Endothelial cell of umbilical vein (primary cell): ENCODE measurements at regions not wholly inside any gene's neighbourhood (a gene's known extent, or its start where the extent isn't known, plus 50 kb on each side); places are given as distances from the start of the nearest gene placed in this dataset.

ENCODE experiments used
- BruUV-seq: library from RNA; stranded (reverse); fragments of 400-500 nt; replicated peaks from 2 replicates; lab custom pipeline; 2021; lab: Mats Ljungman, UMichigan
- CTCF ChIA-PET: fragments of 300-600, 350-600 bp; sonication (Branson Sonifier 250); formaldehyde crosslinking; loops from one replicate; lab custom pipeline; 2021; ENCODE audit warnings: antibody characterized with exemption, inconsistent platforms; lab: Charles Lee
- POLR2A ChIA-PET: fragments of 300-600, 350-600 bp; sonication (Branson Sonifier 250); formaldehyde crosslinking; loops from one replicate; lab custom pipeline; 2021; ENCODE audit warnings: antibody characterized with exemption, inconsistent platforms; lab: Charles Lee
- DNase-seq: peaks from one replicate; pipeline ENCODE4 v3.0.0-alpha.2; 2011; ENCODE audit warnings: low read depth, low spot score
- FAIRE-seq: peaks from 2 replicates; lab custom pipeline; 2011; peaks lifted over from hg19 to GRCh38; lab: Jason Lieb, UNC
- H2AFZ ChIP-seq: 2 replicates; pipeline ENCODE4 v1.6.0; 2012; ENCODE audit warnings: low read depth, low read length, control low read depth, inconsistent platforms
- H3K27ac ChIP-seq: 2 replicates; pipeline ENCODE4 v1.5.1; 2011; ENCODE audit warnings: low read depth, mild to moderate bottlenecking, control low read depth, low read length, moderate library complexity; ENCODE audit not compliant: insufficient read depth
- H3K27me3 ChIP-seq, 2 experiments: 2 replicates each; pipeline versions ENCODE4 v1.6.0 to v1.6.1; 2011; ENCODE audit warnings: low read length in 2 of 2, mixed read lengths in 1 of 2; ENCODE audit not compliant: control insufficient read depth in 2 of 2, insufficient read depth in 2 of 2
- H3K36me3 ChIP-seq, 2 experiments: 2 replicates in 1 of 2; 3 replicates in 1 of 2; pipeline ENCODE4 v1.5.1; 2011; ENCODE audit warnings: low read length in 2 of 2, mild to moderate bottlenecking in 1 of 2, moderate library complexity in 1 of 2; ENCODE audit not compliant: control insufficient read depth in 2 of 2, insufficient read depth in 2 of 2; ENCODE audit errors: extremely low read depth in 1 of 2
- H3K4me1 ChIP-seq: 3 replicates; pipeline ENCODE4 v1.5.1; 2011; ENCODE audit warnings: mild to moderate bottlenecking, low read length; ENCODE audit not compliant: control insufficient read depth, insufficient read depth; ENCODE audit errors: extremely low read depth
- H3K4me2 ChIP-seq: 2 replicates; pipeline ENCODE4 v1.6.1; 2011; ENCODE audit warnings: low read length, control low read depth, mixed read lengths; ENCODE audit not compliant: insufficient read depth
- H3K4me3 ChIP-seq, 3 experiments: fragments of 200-600 bp in 1 of 3; sonication (generic), shearing (Covaris generic) in 1 of 3; replicated peaks in 1 of 3; 2 replicates each; pipeline ENCODE4 v1.5.1; 2011 to 2016; ENCODE audit warnings: control low read depth in 3 of 3, low read length in 3 of 3, mild to moderate bottlenecking in 2 of 3, inconsistent platforms in 1 of 3, low read depth in 1 of 3, moderate library complexity in 1 of 3; ENCODE audit not compliant: insufficient read depth in 1 of 3
- H3K79me2 ChIP-seq: 2 replicates; pipeline ENCODE4 v1.6.0; 2012; ENCODE audit warnings: low read length, inconsistent platforms; ENCODE audit not compliant: control insufficient read depth, insufficient read depth
- H3K9ac ChIP-seq: replicated peaks from 2 replicates; pipeline ENCODE3; 2011; ENCODE audit warnings: low read length, control low read depth; ENCODE audit not compliant: insufficient read depth; ENCODE audit errors: extremely low read depth
- H3K9me1 ChIP-seq: replicated peaks from 3 replicates; pipeline ENCODE4 v1.6.0; 2011; ENCODE audit warnings: mild to moderate bottlenecking, low read length; ENCODE audit not compliant: control insufficient read depth, insufficient read depth; ENCODE audit errors: extremely low read depth
- H3K9me3 ChIP-seq: replicated peaks from 2 replicates; pipeline ENCODE4 v1.5.1; 2012; ENCODE audit warnings: low read length, inconsistent platforms; ENCODE audit not compliant: control insufficient read depth, insufficient read depth
- H4K20me1 ChIP-seq: replicated peaks from 2 replicates; pipeline ENCODE3; 2011; ENCODE audit warnings: mild to moderate bottlenecking, low read length; ENCODE audit not compliant: control insufficient read depth, insufficient read depth; ENCODE audit errors: extremely low read depth
- EZH2 ChIP-seq: IDR thresholded peaks from 2 replicates; pipeline ENCODE4 v1.6.1; 2012; ENCODE audit warnings: borderline replicate concordance, low read depth, mild to moderate bottlenecking, moderate library complexity, low read length, inconsistent platforms; ENCODE audit not compliant: severe bottlenecking
- FOS ChIP-seq: IDR thresholded peaks from 2 replicates; pipeline ENCODE4 v1.6.1; 2011; ENCODE audit warnings: mild to moderate bottlenecking, low read length, moderate library complexity, borderline replicate concordance; ENCODE audit not compliant: insufficient read depth
- GATA2 ChIP-seq: IDR thresholded peaks from 2 replicates; pipeline ENCODE4 v1.7.0; 2011; ENCODE audit warnings: low read depth, mild to moderate bottlenecking, moderate library complexity, mixed read lengths, low read length; ENCODE audit not compliant: insufficient read length, insufficient read depth
- JUN ChIP-seq: IDR thresholded peaks from 2 replicates; pipeline ENCODE4 v1.6.1; 2011; ENCODE audit warnings: borderline replicate concordance, low read depth; ENCODE audit not compliant: insufficient read length, insufficient read depth
- MAX ChIP-seq: IDR thresholded peaks from 2 replicates; pipeline ENCODE4 v1.6.1; 2011; ENCODE audit not compliant: insufficient read depth, insufficient read length
- MYC ChIP-seq: IDR thresholded peaks from one replicate; pipeline ENCODE4 v1.6.1; 2011; ENCODE audit warnings: mild to moderate bottlenecking, low read depth, low read length
- POLR2A ChIP-seq: IDR thresholded peaks from 2 replicates; pipeline ENCODE4 v1.6.1; 2012; ENCODE audit warnings: low read depth, mild to moderate bottlenecking, control low read depth, low read length
- POLR2AphosphoS5 ChIP-seq: IDR thresholded peaks from 2 replicates; pipeline ENCODE4 v1.6.1; 2012; ENCODE audit warnings: low read depth, mild to moderate bottlenecking, control low read depth, low read length, moderate library complexity; ENCODE audit not compliant: insufficient read depth
- dilution Hi-C: fragments of 300-500 bp; cut with MboI; formaldehyde crosslinking; loops from one replicate; pipeline ENCODE4 v1.15.0; 2019; ENCODE audit warnings: low sequenced_read_pairs; ENCODE audit not compliant: extremely low pct_ligation_motif_present
- intact Hi-C: fragments of 100-400 bp; cut with micrococcal nuclease; formaldehyde crosslinking; loops from one replicate; pipeline ENCODE4 v1.10.0; 2022
- TF ChIP-seq, protein P1 (sequence below), 2 donors: IDR thresholded peaks; 1 replicate in 1 of 2; 2 replicates in 1 of 2; pipeline ENCODE4 v1.5.1; 2011; ENCODE audit warnings: low read length in 2 of 2, mild to moderate bottlenecking in 2 of 2, moderate library complexity in 2 of 2, control low read depth in 1 of 2, inconsistent platforms in 1 of 2, low read depth in 1 of 2; ENCODE audit not compliant: insufficient read depth in 1 of 2; ENCODE audit errors: extremely low read depth in 1 of 2

- FAIRE-seq: no peak
- POLR2A ChIA-PET: no interaction called here
These were observed 513.5 kb upstream of the GBE1 start for GRCh38 chr3:82274897-82275296.

More at GRCh38 chr3:82274897-82275296, 513.5 kb upstream of the GBE1 start:
- no peak for TF ChIP-seq MYC
- no peak for TF ChIP-seq FOS
- no peak for TF ChIP-seq MAX
- no peak for TF ChIP-seq EZH2
- no peak for TF ChIP-seq JUN
- no peak for TF ChIP-seq POLR2A
- TF ChIP-seq GATA2: no peak
- TF ChIP-seq, protein P1, sequence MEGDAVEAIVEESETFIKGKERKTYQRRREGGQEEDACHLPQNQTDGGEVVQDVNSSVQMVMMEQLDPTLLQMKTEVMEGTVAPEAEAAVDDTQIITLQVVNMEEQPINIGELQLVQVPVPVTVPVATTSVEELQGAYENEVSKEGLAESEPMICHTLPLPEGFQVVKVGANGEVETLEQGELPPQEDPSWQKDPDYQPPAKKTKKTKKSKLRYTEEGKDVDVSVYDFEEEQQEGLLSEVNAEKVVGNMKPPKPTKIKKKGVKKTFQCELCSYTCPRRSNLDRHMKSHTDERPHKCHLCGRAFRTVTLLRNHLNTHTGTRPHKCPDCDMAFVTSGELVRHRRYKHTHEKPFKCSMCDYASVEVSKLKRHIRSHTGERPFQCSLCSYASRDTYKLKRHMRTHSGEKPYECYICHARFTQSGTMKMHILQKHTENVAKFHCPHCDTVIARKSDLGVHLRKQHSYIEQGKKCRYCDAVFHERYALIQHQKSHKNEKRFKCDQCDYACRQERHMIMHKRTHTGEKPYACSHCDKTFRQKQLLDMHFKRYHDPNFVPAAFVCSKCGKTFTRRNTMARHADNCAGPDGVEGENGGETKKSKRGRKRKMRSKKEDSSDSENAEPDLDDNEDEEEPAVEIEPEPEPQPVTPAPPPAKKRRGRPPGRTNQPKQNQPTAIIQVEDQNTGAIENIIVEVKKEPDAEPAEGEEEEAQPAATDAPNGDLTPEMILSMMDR (IDR thresholded peaks at IDR 0.05; ENCODE audit: extremely low read depth in 1 of 2, insufficient read depth in 1 of 2, low read depth in 1 of 2, low read length in 2 of 2): no peak
- TF ChIP-seq POLR2AphosphoS5: no peak
- dilution Hi-C loops (no loop called here), intact Hi-C loops (no loop called here)
- no peaks in the 10 kb centered on the region for H3K4me1 ChIP-seq
- no TSS peak for BruUV-seq
- DNase-seq: no peak
- no peak overlapping the region for H3K27ac ChIP-seq
- CTCF ChIA-PET: no interaction called here
- no peaks in the 10 kb centered on the region for H3K27me3 ChIP-seq
- H2AFZ ChIP-seq: no peak overlapping the region
- no peak overlapping the region for H3K9ac ChIP-seq
- H4K20me1 ChIP-seq: no peaks in the 10 kb centered on the region
- no peaks in the 10 kb centered on the region for H3K36me3 ChIP-seq
- no peak overlapping the region for H3K4me3 ChIP-seq
- no peaks in the 10 kb centered on the region for H3K79me2 ChIP-seq
- no peak overlapping the region for H3K4me2 ChIP-seq
- no peaks in the 10 kb centered on the region for H3K9me3 ChIP-seq
- no peaks in the 10 kb centered on the region for H3K9me1 ChIP-seq
